SK-N-SH treated with all-trans-retinoic acid at 6 μM for 48 hours (cell line): ENCODE measurements at regions not wholly inside any gene's neighbourhood (a gene's known extent, or its start where the extent isn't known, plus 50 kb on each side); places are given as distances from the start of the nearest gene placed in this dataset.

Experiments
- ARNTL ChIP-seq: fragments of 450-650 bp; formaldehyde crosslinking; IDR thresholded peaks from 2 replicates; pipeline ENCODE4 v1.5.0; 2020; ENCODE audit warnings: low read depth, mild to moderate bottlenecking, moderate library complexity, borderline replicate concordance
- BACH2 ChIP-seq: fragments of 250-450 bp; sonication (Bioruptor Pico); IDR thresholded peaks from 2 replicates; pipeline ENCODE4 v1.9.0; 2021; ENCODE audit warnings: mild to moderate bottlenecking, borderline replicate concordance
- OSR1 ChIP-seq: fragments of 250-450 bp; sonication (Bioruptor Pico); IDR thresholded peaks from 2 replicates; pipeline ENCODE4 v1.8.0; 2022; ENCODE audit warnings: moderate library complexity, mild to moderate bottlenecking, inconsistent platforms
- PPARA ChIP-seq: fragments of 250-450 bp; sonication (Bioruptor Pico); IDR thresholded peaks from 2 replicates; pipeline ENCODE4 v1.5.0; 2020; ENCODE audit warnings: mild to moderate bottlenecking, borderline replicate concordance
- RARB ChIP-seq: fragments of 250-450 bp; sonication (Bioruptor Pico); IDR thresholded peaks from 2 replicates; pipeline ENCODE4 v1.8.0; 2021; ENCODE audit warnings: mild to moderate bottlenecking, moderate library complexity
- ZFP30 ChIP-seq: fragments of 450-650 bp; formaldehyde crosslinking; IDR thresholded peaks from 2 replicates; pipeline ENCODE4 v1.5.0; 2022; ENCODE audit warnings: mild to moderate bottlenecking, moderate library complexity
- TF ChIP-seq, protein P1 (sequence below): fragments of 250-450 bp; sonication (Bioruptor Pico); IDR thresholded peaks from 2 replicates; pipeline ENCODE4 v1.8.0; 2020; ENCODE audit warnings: mild to moderate bottlenecking, moderate library complexity, borderline replicate concordance

DNA sequence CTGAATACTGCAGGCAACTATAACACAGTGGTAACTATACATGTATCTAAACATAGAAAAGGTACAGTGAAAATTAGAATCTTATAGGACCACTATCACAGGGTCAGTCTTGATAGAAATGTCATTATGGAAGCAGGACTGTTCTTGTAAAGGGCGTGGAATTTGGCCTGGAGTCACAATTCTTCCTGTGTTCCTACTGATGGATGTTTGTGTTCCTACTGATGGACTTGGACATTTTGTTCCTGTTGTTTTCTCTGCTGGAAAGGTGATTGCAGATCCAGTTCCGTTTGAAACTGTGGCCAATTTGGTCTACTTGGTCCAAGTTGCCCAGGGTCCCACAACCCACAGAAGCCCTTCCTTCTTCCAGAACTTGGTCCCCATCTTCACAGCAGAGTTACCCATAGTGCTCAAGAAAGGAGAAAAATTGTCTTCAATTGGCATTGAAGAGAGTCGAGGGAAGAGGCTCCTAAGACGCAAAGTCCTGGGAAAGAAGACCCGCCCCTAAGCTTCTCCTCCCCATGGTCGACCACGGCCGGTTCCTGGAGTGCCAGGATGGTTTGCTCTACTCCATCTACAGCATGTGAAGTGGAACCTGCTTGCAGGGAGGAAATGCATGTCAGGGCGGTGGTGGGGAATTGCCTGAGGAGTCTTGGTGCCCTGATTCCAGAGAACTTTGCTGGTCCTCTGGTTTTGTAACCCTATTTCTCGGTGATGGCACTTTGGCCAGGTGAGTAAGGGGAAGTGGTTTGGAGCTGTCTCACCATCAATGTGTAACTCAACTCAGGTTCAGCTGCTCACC lies 102.8 kb upstream of the RAB12 start:
- TF ChIP-seq ZFP30 (CRISPR knock-in tag) (no peak), BACH2 (no peak), ARNTL (CRISPR knock-in tag) (no peak), RARB (no peak), OSR1 (no peak), PPARA (no peak)
- TF ChIP-seq, protein P1, sequence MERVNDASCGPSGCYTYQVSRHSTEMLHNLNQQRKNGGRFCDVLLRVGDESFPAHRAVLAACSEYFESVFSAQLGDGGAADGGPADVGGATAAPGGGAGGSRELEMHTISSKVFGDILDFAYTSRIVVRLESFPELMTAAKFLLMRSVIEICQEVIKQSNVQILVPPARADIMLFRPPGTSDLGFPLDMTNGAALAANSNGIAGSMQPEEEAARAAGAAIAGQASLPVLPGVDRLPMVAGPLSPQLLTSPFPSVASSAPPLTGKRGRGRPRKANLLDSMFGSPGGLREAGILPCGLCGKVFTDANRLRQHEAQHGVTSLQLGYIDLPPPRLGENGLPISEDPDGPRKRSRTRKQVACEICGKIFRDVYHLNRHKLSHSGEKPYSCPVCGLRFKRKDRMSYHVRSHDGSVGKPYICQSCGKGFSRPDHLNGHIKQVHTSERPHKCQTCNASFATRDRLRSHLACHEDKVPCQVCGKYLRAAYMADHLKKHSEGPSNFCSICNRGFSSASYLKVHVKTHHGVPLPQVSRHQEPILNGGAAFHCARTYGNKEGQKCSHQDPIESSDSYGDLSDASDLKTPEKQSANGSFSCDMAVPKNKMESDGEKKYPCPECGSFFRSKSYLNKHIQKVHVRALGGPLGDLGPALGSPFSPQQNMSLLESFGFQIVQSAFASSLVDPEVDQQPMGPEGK (CRISPR knock-in tag) = no peak
